Endothelial cell of umbilical vein (primary cell): ENCODE measurements at regions not wholly inside any gene's neighbourhood (a gene's known extent, or its start where the extent isn't known, plus 50 kb on each side); places are given as distances from the start of the nearest gene placed in this dataset.

ENCODE experiments used
- BruUV-seq: library from RNA; stranded (reverse); fragments of 400-500 nt; replicated peaks from 2 replicates; lab custom pipeline; 2021; lab: Mats Ljungman, UMichigan
- CTCF ChIA-PET: fragments of 300-600, 350-600 bp; sonication (Branson Sonifier 250); formaldehyde crosslinking; loops from one replicate; lab custom pipeline; 2021; ENCODE audit warnings: antibody characterized with exemption, inconsistent platforms; lab: Charles Lee
- POLR2A ChIA-PET: fragments of 300-600, 350-600 bp; sonication (Branson Sonifier 250); formaldehyde crosslinking; loops from one replicate; lab custom pipeline; 2021; ENCODE audit warnings: antibody characterized with exemption, inconsistent platforms; lab: Charles Lee
- DNase-seq: peaks from one replicate; pipeline ENCODE4 v3.0.0-alpha.2; 2011; ENCODE audit warnings: low read depth, low spot score
- FAIRE-seq: peaks from 2 replicates; lab custom pipeline; 2011; peaks lifted over from hg19 to GRCh38; lab: Jason Lieb, UNC
- H2AFZ ChIP-seq: 2 replicates; pipeline ENCODE4 v1.6.0; 2012; ENCODE audit warnings: low read depth, low read length, control low read depth, inconsistent platforms
- H3K27ac ChIP-seq: 2 replicates; pipeline ENCODE4 v1.5.1; 2011; ENCODE audit warnings: low read depth, mild to moderate bottlenecking, control low read depth, low read length, moderate library complexity; ENCODE audit not compliant: insufficient read depth
- H3K27me3 ChIP-seq, 2 experiments: 2 replicates each; pipeline versions ENCODE4 v1.6.0 to v1.6.1; 2011; ENCODE audit warnings: low read length in 2 of 2, mixed read lengths in 1 of 2; ENCODE audit not compliant: control insufficient read depth in 2 of 2, insufficient read depth in 2 of 2
- H3K36me3 ChIP-seq, 2 experiments: 2 replicates in 1 of 2; 3 replicates in 1 of 2; pipeline ENCODE4 v1.5.1; 2011; ENCODE audit warnings: low read length in 2 of 2, mild to moderate bottlenecking in 1 of 2, moderate library complexity in 1 of 2; ENCODE audit not compliant: control insufficient read depth in 2 of 2, insufficient read depth in 2 of 2; ENCODE audit errors: extremely low read depth in 1 of 2
- H3K4me1 ChIP-seq: 3 replicates; pipeline ENCODE4 v1.5.1; 2011; ENCODE audit warnings: mild to moderate bottlenecking, low read length; ENCODE audit not compliant: control insufficient read depth, insufficient read depth; ENCODE audit errors: extremely low read depth
- H3K4me2 ChIP-seq: 2 replicates; pipeline ENCODE4 v1.6.1; 2011; ENCODE audit warnings: low read length, control low read depth, mixed read lengths; ENCODE audit not compliant: insufficient read depth
- H3K4me3 ChIP-seq, 3 experiments: fragments of 200-600 bp in 1 of 3; sonication (generic), shearing (Covaris generic) in 1 of 3; replicated peaks in 1 of 3; 2 replicates each; pipeline ENCODE4 v1.5.1; 2011 to 2016; ENCODE audit warnings: control low read depth in 3 of 3, low read length in 3 of 3, mild to moderate bottlenecking in 2 of 3, inconsistent platforms in 1 of 3, low read depth in 1 of 3, moderate library complexity in 1 of 3; ENCODE audit not compliant: insufficient read depth in 1 of 3
- H3K79me2 ChIP-seq: 2 replicates; pipeline ENCODE4 v1.6.0; 2012; ENCODE audit warnings: low read length, inconsistent platforms; ENCODE audit not compliant: control insufficient read depth, insufficient read depth
- H3K9ac ChIP-seq: replicated peaks from 2 replicates; pipeline ENCODE3; 2011; ENCODE audit warnings: low read length, control low read depth; ENCODE audit not compliant: insufficient read depth; ENCODE audit errors: extremely low read depth
- H3K9me1 ChIP-seq: replicated peaks from 3 replicates; pipeline ENCODE4 v1.6.0; 2011; ENCODE audit warnings: mild to moderate bottlenecking, low read length; ENCODE audit not compliant: control insufficient read depth, insufficient read depth; ENCODE audit errors: extremely low read depth
- H3K9me3 ChIP-seq: replicated peaks from 2 replicates; pipeline ENCODE4 v1.5.1; 2012; ENCODE audit warnings: low read length, inconsistent platforms; ENCODE audit not compliant: control insufficient read depth, insufficient read depth
- H4K20me1 ChIP-seq: replicated peaks from 2 replicates; pipeline ENCODE3; 2011; ENCODE audit warnings: mild to moderate bottlenecking, low read length; ENCODE audit not compliant: control insufficient read depth, insufficient read depth; ENCODE audit errors: extremely low read depth
- CTCF ChIP-seq, 2 donors: IDR thresholded peaks; 1 replicate in 1 of 2; 2 replicates in 1 of 2; pipeline ENCODE4 v1.5.1; 2011; ENCODE audit warnings: low read length in 2 of 2, mild to moderate bottlenecking in 2 of 2, moderate library complexity in 2 of 2, control low read depth in 1 of 2, inconsistent platforms in 1 of 2, low read depth in 1 of 2; ENCODE audit not compliant: insufficient read depth in 1 of 2; ENCODE audit errors: extremely low read depth in 1 of 2
- EZH2 ChIP-seq: IDR thresholded peaks from 2 replicates; pipeline ENCODE4 v1.6.1; 2012; ENCODE audit warnings: borderline replicate concordance, low read depth, mild to moderate bottlenecking, moderate library complexity, low read length, inconsistent platforms; ENCODE audit not compliant: severe bottlenecking
- GATA2 ChIP-seq: IDR thresholded peaks from 2 replicates; pipeline ENCODE4 v1.7.0; 2011; ENCODE audit warnings: low read depth, mild to moderate bottlenecking, moderate library complexity, mixed read lengths, low read length; ENCODE audit not compliant: insufficient read length, insufficient read depth
- JUN ChIP-seq: IDR thresholded peaks from 2 replicates; pipeline ENCODE4 v1.6.1; 2011; ENCODE audit warnings: borderline replicate concordance, low read depth; ENCODE audit not compliant: insufficient read length, insufficient read depth
- dilution Hi-C: fragments of 300-500 bp; cut with MboI; formaldehyde crosslinking; loops from one replicate; pipeline ENCODE4 v1.15.0; 2019; ENCODE audit warnings: low sequenced_read_pairs; ENCODE audit not compliant: extremely low pct_ligation_motif_present
- intact Hi-C: fragments of 100-400 bp; cut with micrococcal nuclease; formaldehyde crosslinking; loops from one replicate; pipeline ENCODE4 v1.10.0; 2022

- POLR2A ChIA-PET: no interaction called here
- Histone ChIP-seq H3K9me3 (peaks cover 5% of the 10 kb centered on the region), H3K27ac (no peak overlapping the region), H3K27me3 (no peaks in the 10 kb centered on the region), H4K20me1 (no peaks in the 10 kb centered on the region), H3K9me1 (no peaks in the 10 kb centered on the region), H3K9ac (no peak overlapping the region), H3K4me3 (no peak overlapping the region), H3K4me2 (no peak overlapping the region), H2AFZ (no peak overlapping the region), H3K36me3 (no peaks in the 10 kb centered on the region), H3K4me1 (no peaks in the 10 kb centered on the region), H3K79me2 (no peaks in the 10 kb centered on the region)
- CTCF ChIA-PET: no interaction called here
- TF ChIP-seq CTCF (IDR thresholded peaks at IDR 0.05; ENCODE audit: extremely low read depth in 1 of 2, insufficient read depth in 1 of 2, low read depth in 1 of 2, low read length in 2 of 2): no peak
- no peak for TF ChIP-seq GATA2
- no peak for TF ChIP-seq JUN
- no TSS peak for BruUV-seq
- intact Hi-C loops (no loop called here), dilution Hi-C loops (no loop called here)
- no peak for FAIRE-seq
- DNase-seq: no peak
These were observed 395.1 kb upstream of the MYT1L start for GRCh38 chr2:2726163-2726562.

GRCh38 chr2:2723064-2723463 lies 392.0 kb upstream of the MYT1L start:
- no peak overlapping the region for H2AFZ ChIP-seq
- H3K4me1 ChIP-seq: no peaks in the 10 kb centered on the region
- CTCF ChIA-PET: no interaction called here
- POLR2A ChIA-PET: no interaction called here
- dilution Hi-C loops: no loop called here
- no TSS peak for BruUV-seq
- no peak overlapping the region for H3K4me2 ChIP-seq
- no peak for TF ChIP-seq EZH2
- intact Hi-C loops: no loop called here
- no peak overlapping the region for H3K27ac ChIP-seq
- no peak overlapping the region for H3K9ac ChIP-seq
- DNase-seq (no peak), FAIRE-seq (no peak)
- peaks cover 5% of the 10 kb centered on the region for H3K9me3 ChIP-seq
- H3K27me3 ChIP-seq: no peaks in the 10 kb centered on the region
- no peak overlapping the region for H3K4me3 ChIP-seq
- H3K9me1 ChIP-seq: no peaks in the 10 kb centered on the region
- H3K36me3 ChIP-seq: no peaks in the 10 kb centered on the region
- no peaks in the 10 kb centered on the region for H3K79me2 ChIP-seq
- H4K20me1 ChIP-seq: no peaks in the 10 kb centered on the region
